KBM-7 (cell line): ENCODE measurements at regions not wholly inside any gene's neighbourhood (a gene's known extent, or its start where the extent isn't known, plus 50 kb on each side); places are given as distances from the start of the nearest gene placed in this dataset.
A peak's percentile ranks its signal among the peaks of the same experiment; 100 is the strongest.
"Not testable (repeated sequence)": the region's sequence is repeated elsewhere in the genome, so short reads cannot be mapped to it uniquely, and the experiment has no call there.

ENCODE experiments used
- DNase-seq: peaks from one replicate; pipeline ENCODE4 v3.0.0-alpha.2; 2015
- in situ Hi-C: fragments of 300-500 bp; cut with MboI; formaldehyde crosslinking; loops from 2 replicates; pipeline ENCODE4 v1.14.3; 2020; ENCODE audit warnings: low sequenced_read_pairs, low pct_unique_long_range_greater_than_20kb, mixed read lengths

- in situ Hi-C loops: no loop called here
- DNase-seq: no peak
Observed at GRCh38 chr7:80303315-80303714, 168.7 kb downstream of the GNAI1 start.

GRCh38 chr7:80302636-80303035 lies 168.0 kb downstream of the GNAI1 start:
- no peak for DNase-seq
- in situ Hi-C loops: no loop called here

GRCh38 chr7:80302078-80302477 lies 167.4 kb downstream of the GNAI1 start:
- in situ Hi-C loops: no loop called here
- no peak for DNase-seq

DNA sequence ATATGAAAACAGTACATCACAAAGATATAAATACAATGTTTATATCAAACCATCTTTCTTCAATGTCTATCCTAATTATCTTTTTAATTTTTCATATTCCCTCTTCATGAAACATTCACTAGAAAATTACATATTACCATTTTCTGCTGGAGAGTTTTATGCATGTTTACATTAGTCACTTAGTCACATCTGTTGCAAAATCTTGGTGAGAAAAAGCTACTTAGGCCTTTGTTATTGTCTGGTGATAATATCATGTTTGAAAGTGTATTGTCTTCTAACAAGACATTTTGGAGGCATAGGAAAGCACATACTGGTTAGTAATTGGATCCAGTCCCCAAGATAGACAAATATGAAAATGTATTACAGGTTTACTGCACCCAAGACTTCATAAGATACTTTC lies 163.6 kb downstream of the GNAI1 start:
- in situ Hi-C loops: no loop called here
- no peak for DNase-seq

DNA sequence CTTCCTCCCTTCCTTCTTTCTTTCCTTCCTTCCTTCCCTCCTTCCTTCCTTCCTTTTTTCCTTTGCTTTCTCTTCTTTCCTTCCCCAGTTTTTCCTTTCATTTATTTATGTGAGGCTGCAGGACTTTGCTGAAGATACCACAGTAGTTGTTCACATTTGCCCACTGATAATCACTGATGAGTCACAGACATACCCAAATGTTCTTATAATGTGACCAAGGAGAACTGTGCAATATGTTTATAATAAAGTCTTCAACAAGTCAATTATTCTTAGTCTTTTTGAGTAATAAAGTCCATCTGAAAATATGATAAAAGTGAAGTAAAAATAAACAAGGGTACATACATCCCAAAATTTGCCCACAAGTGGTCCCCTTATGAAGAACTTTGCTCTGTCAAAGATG lies 159.7 kb downstream of the GNAI1 start:
- in situ Hi-C loops: no loop called here
- no peak for DNase-seq

DNA sequence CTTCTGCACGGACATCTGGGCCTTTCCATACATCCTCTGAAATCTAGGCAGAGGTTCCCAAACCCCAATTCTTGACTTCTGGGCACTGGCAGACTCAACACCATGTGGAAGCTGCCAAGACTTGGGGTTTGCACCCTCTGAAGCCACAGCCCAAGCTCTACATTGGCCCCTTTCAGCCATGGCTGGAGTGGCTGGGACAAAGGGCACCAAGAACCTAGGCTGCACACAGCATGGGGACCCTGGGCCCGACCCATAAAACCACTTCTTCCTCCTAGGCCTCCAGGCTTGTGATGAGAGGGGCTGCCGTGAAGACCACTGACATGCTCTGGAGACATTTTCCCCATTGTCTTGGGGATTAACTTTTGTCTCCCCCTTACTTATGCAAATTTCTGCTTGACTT lies 158.0 kb downstream of the GNAI1 start:
- DNase-seq, in situ Hi-C loops: not testable (repeated sequence)

DNA sequence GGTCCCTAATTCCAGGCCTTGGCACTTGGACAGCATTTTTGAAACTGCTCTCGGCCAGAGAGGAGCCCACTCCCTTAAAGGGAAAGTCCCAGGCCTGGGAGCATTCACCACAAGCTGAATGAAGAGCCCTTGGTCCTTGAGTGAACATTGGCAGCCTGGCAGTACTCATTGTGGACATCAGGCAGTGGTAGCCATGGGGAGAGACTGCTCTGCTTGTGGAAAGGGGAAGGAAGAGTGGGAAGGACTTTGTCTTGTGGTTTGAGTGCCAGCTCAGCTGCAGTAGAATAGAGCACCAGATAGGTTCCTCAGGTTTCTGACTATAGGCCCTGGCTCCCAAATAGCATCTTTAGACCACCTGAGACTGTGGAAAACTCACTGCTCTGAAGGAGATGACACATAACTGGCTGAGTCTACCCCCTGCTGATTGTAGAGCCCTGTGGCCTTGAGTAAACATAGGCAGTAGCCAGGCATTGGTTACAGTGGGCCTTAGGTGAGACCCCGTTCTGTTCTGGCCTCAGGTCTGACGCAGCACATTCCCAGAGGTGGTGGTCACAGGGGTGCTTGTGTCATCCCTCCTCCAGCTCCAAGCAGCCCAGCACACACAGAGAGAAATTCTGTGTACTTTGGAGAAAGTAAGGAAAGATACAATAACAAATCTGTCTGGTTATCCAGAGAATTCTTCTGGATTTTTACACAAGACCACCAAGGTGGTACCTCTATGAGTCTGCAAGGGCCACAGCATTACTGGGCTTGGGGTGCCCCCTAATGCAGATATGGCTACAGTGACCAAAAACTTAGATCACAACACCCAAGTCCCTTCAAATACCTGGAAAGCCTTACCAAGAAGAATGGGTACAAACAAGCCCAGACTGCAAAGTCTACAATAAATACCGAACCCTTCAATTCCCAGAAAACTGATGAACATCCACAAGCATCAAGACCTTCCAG lies 153.8 kb downstream of the GNAI1 start:
- DNase-seq: peak; percentile 44
- in situ Hi-C loops: no loop called here

DNA sequence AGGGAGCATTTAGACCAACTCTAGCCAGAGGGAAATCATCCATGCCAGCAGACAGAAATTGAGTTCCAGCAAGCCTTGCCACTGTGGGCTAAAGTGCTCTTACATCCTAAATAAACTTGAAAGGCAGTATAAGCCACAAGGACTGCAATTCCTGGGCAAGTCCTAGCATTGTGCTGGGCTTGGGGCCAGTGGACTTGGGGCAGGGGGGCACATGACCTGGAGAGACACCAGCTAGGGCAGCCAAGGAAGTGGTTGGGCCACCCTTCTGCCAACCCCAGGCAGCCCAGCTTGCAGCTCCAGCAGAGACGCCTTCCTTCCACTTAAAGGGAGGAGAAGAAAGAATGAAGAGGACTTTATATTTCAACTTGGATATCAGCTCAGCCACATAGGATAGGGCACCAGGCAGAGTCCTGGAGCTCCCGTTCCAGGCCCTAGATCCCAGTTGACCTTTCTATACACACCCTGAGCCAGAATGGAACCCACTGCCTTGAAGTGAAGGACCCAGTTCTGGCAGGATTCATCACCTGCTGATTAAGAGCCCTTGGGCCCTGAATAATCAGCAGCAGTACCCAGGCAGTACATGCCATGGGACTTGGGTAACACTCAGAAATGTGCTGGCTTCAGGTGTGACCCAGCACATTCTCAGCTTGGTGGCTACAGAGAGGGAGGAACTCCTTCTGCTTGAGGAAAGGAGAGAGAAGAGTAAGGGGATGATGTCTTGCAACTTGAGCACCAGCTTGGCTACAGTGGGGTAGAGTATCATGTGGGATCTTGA lies 153.0 kb downstream of the GNAI1 start:
- in situ Hi-C loops: no loop called here
- no peak for DNase-seq

GRCh38 chr7:80286611-80287010 lies 152.0 kb downstream of the GNAI1 start:
- no peak for DNase-seq
- in situ Hi-C loops: no loop called here

GRCh38 chr7:80284855-80285254 lies 150.2 kb downstream of the GNAI1 start:
- no peak for DNase-seq
- in situ Hi-C loops: no loop called here

GRCh38 chr7:80279760-80280159 lies 145.1 kb downstream of the GNAI1 start:
- in situ Hi-C loops: no loop called here
- DNase-seq: no peak

DNA sequence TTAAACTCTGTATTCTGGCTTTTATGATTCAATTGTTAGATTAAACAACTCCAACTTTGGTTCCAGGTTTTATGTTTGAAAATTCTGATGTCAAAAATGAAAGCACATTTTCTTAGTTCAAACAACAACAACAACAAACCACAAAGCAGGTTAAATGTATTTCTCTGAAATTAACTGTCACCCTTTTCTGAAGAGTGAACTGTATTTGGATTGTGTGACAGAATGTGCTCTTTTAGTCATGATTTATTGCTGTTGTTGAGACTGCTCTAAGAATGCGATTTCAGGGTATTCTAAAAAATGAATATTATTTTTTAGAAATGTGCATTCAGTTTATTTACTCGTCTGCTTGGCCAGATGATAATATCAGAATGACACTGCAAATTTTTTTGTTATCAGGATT lies 144.1 kb downstream of the GNAI1 start:
- no peak for DNase-seq
- in situ Hi-C loops: no loop called here

DNA sequence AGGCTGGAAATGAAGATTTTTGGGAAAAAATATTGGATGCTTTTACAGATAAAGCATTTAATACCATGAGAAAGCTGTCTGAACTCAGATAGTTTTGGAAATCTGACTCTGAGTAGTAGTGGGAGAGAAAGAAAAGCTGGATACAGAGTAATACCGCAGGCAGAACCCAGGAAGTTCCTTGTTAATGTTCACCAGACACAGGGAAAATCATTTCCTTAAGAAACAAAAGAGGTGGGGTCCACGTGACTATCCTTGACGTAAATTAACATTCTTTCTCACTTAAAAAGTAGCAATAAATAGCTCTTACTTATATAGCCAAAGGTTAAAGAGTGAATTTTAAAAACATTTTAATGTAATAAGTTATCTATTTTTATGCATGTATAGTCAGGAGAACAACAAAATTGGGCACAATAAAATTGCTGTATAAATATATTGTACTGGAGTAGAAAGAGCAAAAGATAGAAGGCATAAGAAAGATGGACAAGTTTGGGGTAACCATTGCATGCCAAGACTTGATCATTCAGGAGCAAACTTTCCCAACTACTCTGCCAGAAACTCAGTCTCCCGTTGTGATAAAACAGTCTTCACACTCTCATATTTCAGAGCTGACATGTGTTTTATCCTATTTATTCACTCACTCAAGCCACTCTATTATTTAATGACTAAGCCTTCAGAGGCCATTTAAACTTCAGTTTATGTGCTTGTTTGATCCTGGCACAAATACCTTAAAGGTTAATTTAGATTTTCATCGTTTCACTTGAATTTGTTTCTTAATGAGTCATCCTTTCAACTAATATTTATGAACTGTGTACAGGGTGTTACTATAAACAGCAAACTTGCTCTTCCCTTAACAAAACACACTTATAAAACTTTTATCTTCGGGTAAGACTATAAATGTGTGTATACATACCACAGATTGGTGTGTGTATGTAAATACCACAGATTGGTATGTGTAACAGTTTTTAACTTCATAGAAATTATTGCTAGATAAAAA lies 143.1 kb downstream of the GNAI1 start:
- DNase-seq: no peak
- in situ Hi-C loops: no loop called here
